Endometrium (tissue), 2 donors: ENCODE measurements at regions not wholly inside any gene's neighbourhood (a gene's known extent, or its start where the extent isn't known, plus 50 kb on each side); places are given as distances from the start of the nearest gene placed in this dataset.

Experiments used
- FAIRE-seq: peaks from 2 replicates; lab custom pipeline; 2012; peaks lifted over from hg19 to GRCh38; lab: Jason Lieb, UNC
- donor health status: control.
- donor health status: control.

GRCh38 chr11:10927538-10927937 is 69.7 kb upstream of the ZBED5 start:
- no peak for FAIRE-seq

- FAIRE-seq: no peak
These were observed 69.0 kb upstream of the ZBED5 start for GRCh38 chr11:10926801-10927211.

- no peak for FAIRE-seq
These were observed 67.5 kb upstream of the ZBED5 start for GRCh38 chr11:10925149-10925926.

- FAIRE-seq: no peak
These were observed 66.0 kb upstream of the ZBED5 start for GRCh38 chr11:10923882-10924281.

- FAIRE-seq: no peak
These were observed 65.0 kb upstream of the ZBED5 start for GRCh38 chr11:10922892-10923291.

- no peak for FAIRE-seq
These were observed 63.0 kb upstream of the ZBED5 start for GRCh38 chr11:10920875-10921274.

GRCh38 chr11:10920205-10920604 is 62.4 kb upstream of the ZBED5 start:
- no peak for FAIRE-seq

GRCh38 chr11:10918698-10919097 is 60.8 kb upstream of the ZBED5 start:
- FAIRE-seq: no peak

- no peak for FAIRE-seq
These were observed 60.4 kb upstream of the ZBED5 start for GRCh38 chr11:10918275-10918674.

GRCh38 chr11:10917802-10918201 is 59.9 kb upstream of the ZBED5 start:
- no peak for FAIRE-seq

GRCh38 chr11:10916665-10917064 is 58.8 kb upstream of the ZBED5 start:
- no peak for FAIRE-seq

GRCh38 chr11:10914050-10914449 is 56.2 kb upstream of the ZBED5 start:
- no peak for FAIRE-seq

GRCh38 chr11:10913075-10913474 is 55.2 kb upstream of the ZBED5 start:
- no peak for FAIRE-seq

- FAIRE-seq: no peak
These were observed 54.1 kb upstream of the ZBED5 start for GRCh38 chr11:10911907-10912306.

- FAIRE-seq: no peak
These were observed 51.5 kb upstream of the ZBED5 start for GRCh38 chr11:10909141-10909883.

- no peak for FAIRE-seq
These were observed 50.5 kb upstream of the ZBED5 start for GRCh38 chr11:10908215-10908951.
